Renal pelvis (tissue), 1 donor: ENCODE measurements at regions not wholly inside any gene's neighbourhood (a gene's known extent, or its start where the extent isn't known, plus 50 kb on each side); places are given as distances from the start of the nearest gene placed in this dataset.

Experiments
- DNase-seq: peaks from one replicate; pipeline ENCODE4 v3.0.0-alpha.2; 2013

DNA sequence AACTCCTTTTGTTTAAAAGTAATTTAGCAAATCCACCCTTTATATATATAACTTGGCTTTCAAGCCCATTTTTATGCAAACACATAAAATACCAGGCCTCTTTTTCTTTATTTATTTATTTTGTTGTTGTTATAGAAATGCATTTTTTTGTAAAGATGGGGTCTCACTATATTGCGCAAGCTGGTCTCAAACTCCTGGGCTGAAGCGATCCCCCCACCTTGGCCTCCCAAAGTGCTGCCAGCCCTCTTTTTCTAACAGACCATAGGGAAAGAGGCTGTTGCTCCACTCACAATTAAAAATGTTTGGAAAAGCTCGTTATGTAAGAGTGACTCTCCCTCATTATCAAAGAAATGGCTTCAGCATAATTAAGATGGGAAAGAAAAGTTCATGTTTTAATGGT, 440.9 kb downstream of the HACE1 start:
- DNase-seq: no peak

- no peak for DNase-seq
Observed at GRCh38 chr6:104418125-104418524, 441.6 kb downstream of the HACE1 start.

DNA sequence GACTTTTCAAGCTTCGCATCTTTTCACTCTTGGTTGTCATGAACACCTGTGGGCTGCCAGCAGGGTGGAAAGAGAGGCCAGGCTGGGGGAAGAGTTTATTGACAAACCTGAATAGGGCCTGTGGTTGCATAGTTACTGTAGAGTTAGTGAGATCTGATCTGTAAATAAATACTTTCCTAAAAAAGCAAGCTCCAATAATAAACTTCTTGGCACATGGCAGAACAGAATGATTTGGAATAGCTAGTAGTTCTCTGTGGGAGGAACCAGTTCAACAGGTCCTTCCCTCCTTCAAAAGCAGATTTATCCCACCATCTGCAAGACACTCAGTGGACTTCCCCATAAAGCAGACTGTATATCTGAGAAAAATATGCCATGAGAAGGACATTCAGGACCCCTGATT, 445.0 kb downstream of the HACE1 start:
- no peak for DNase-seq

DNA sequence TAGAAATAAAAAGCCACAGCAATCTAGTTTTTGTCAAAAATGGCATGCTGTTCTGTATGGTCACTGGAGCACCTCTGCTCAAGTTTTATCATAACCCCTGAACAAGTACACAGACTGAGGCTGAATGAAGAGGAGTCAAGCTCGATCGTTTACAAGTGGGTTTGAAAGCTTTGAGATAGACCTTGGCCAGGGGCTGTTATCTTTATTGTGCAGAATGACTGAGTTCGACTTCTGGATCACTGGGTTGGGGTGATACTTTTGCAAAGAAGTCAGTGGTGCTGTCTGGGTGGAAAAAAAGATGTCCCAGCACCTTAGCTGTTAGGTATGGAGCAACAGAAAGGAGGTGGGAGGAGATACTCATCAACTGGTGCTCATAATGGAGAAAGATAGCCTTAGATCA, 446.0 kb downstream of the HACE1 start:
- no peak for DNase-seq

GRCh38 chr6:104411302-104411701, 448.4 kb downstream of the HACE1 start:
- no peak for DNase-seq

DNA sequence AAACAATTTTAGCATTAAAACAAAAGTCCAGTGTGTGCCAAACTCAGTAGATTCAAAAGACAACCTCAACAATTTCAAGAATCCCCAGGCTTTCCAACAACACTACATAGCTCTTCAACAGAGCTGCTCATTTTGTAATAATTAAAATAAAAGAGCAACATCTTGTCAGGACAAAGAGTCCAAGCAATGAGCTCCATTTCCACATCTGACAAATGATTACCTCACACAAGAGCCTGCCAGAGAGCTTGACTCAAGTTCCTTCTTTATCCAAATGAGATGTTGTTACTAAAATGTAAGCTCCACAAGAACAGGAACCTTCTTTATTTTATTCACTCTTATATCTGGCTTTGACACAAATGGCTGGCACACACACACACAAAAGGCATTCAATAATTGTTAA, 449.8 kb downstream of the HACE1 start:
- no peak for DNase-seq

DNA sequence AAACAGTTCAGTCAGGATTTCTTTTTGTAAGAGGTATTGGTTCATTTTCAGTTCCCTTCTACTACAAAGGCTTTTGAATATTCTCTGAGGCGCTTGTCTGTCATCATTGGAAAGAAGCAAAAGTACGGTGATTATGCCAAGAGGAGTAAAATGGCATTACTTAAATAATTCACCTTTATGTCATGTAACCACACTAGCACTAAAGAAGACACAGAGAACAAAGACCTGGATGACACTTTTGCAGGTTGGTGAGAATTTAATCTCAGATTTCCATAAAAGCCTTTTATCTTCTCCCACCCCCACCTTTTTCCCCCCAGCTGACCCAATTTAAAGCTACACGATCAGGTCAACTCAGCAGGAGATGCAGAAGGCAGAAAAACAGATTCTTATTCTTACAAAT, 451.8 kb downstream of the HACE1 start:
- DNase-seq: no peak

GRCh38 chr6:104404377-104404776, 455.3 kb downstream of the HACE1 start:
- DNase-seq: no peak

DNA sequence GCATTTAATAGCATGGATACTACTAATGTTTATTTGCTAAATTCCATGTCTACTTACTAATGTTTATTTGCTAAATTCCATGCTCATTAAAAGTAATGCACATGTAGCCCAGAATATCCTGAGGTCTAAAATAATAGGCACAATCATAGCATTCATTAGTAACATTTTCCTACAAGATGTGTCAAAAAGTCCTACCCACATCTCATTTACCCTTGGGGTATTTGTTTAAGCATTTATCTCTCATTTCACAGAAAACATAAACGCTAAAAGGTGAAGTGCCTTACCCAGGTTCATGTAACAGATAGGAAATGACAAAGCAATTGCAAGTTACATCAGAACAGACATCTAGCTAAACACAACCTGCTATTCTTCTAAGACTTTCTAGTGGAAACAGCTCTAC, 457.1 kb downstream of the HACE1 start:
- no peak for DNase-seq

- no peak for DNase-seq
Observed at GRCh38 chr6:104401926-104402325, 457.8 kb downstream of the HACE1 start.

DNA sequence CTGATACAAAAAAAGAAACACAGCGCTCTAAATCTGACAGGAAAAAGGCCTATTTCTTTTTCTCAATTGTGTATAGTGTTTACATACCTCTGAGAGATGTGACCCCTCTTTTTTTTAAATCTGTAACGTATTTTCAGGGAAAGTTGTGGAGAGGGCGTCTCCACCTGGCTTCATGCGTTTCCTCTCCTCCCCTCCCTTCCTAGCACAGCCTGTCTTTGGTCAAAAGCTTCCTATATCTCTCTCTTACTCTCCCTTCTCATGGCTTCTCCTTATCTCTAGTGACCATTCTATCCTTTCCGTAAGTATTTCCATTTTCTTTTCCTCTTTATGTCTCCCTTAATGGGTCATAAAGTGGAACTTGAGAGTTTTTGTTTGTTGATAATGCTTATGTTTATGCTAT, 458.9 kb downstream of the HACE1 start:
- DNase-seq: no peak

- DNase-seq: no peak
Observed at GRCh38 chr6:104396077-104396476, 463.6 kb downstream of the HACE1 start.

GRCh38 chr6:104381907-104382306, 477.8 kb downstream of the HACE1 start:
- DNase-seq: no peak

DNA sequence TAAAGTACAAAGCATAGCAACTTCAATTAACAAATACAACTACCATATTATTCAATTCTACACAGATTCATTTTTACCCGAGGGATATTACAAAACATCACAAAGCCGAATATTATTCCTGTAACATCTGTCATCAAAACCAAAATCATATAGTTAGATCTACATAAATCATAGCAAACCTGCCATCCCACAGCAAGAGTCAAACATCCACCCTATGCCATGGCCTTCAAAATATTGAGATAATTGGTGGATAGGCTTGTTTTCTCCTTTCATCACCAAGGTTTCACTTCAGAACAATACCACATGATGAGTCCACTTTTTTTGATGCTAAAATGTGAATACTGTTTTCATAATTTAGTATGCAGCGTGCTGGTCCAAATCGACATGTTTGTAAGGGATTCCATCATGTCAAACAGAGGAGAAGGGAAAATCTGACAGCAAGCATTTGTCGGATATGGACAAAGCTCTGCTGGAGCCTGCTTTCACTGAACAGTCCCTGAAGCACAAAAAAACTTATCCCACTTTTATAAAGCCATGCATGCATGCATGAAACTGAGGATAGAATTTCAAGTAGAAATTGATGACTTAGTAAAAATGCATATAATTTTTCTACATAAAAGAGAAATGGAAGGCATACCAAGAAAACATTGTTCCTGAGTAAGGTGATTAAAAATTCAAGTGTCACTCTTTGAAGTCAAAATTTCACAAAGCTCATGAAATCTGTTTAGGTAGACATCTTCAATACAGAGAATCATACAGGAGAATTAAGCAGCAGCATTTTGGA, 494.1 kb downstream of the HACE1 start:
- no peak for DNase-seq

GRCh38 chr6:104357928-104358327, 501.8 kb downstream of the HACE1 start:
- no peak for DNase-seq

- DNase-seq: no peak
Observed at GRCh38 chr6:104356197-104356596, 503.5 kb downstream of the HACE1 start.

DNA sequence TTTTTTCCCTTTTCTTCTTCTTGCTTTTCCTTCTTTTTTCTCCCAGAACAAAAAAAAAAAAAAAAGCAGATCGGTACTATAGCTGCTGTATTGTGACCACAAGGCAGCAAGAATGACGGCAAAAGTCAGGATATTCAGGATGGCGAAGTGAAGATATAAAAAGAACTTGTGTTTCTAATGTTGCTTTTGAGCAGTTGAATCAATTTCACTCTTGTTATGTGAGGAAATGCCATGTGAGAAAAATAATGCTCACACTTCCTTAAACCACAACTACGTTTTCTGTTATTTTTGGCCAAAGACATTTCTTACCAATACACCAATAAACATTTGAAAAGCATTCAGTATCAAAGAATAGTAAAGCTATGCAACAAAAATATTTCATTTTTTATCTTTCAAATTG, 510.5 kb downstream of the HACE1 start:
- DNase-seq: no peak

GRCh38 chr6:104344223-104344622, 515.5 kb downstream of the HACE1 start:
- DNase-seq: no peak

GRCh38 chr6:104332364-104332763, 527.4 kb downstream of the HACE1 start:
- no peak for DNase-seq

DNA sequence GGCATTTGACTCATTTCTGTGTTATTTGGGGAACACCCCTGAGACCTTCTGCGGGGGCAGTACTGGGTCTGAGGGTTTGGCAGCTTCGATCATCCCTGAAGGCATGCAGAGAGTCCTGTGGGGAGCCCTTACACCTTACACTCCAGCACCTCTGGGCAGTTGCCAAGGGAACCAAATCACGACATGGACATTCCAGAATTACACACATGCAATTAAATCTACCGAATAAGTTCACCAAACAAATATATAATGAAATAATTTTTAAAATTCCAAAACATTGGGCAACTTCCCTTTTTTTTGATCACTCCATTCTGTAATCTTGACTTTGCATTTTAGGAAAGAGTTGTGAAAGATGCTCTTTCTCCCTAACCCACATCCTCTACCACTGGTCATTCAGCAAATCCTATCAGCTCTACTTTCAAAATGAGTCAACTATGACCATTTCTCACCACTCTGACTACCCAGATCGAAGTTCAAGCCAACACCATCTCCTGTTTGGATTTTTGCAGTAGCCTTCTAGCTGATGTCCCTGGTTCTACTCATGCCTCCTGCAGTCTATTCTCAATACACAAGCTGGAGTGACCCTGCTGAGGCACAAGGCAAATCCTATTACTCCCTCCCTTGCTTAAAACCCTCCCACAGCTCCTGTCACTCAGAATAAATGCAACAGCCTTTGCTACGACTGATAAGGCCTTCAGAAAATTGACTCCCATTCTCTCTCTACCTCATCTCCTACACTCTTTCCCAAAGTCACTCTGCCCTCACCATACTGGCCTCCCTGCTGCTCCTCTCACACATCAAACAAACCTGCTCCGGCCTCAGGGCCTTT, 533.3 kb downstream of the HACE1 start:
- no peak for DNase-seq

DNA sequence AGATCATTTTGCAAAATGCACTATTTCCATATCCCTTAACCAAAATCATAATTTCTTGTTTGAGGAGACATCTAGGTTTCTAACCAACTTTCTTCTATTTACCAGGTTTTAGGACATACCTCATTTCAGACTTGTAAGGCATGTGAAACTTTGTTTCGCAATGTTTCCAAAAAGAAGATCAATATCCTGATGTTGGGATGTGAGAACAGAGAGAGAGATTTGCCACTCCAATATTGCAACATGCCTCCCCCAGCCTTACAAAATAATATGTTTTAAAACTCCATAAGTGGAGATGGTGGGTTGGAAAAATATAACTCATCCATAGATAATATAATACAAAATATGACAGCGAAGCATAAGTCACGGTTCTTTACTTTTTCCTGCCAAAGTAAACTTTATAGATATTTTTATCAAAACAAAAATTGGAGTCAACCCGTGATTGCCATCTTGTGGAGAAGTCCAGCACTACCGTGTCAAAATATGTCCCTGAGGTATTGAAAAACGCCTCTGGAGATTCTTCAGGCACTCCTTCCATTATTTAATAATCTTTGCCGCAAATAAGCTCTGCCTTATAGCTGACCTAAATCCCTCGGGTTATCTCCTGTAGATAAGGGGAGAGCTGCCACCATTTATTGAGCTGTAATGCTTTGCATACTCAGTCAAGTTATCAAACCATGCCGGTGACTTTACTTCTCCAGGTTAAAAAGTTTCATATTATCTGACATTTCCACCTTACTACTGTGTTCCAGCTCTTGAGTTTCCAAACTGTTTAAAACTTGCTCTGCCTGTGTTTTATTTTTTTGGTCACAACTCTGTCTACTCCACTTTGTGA, 534.2 kb downstream of the HACE1 start:
- no peak for DNase-seq

DNA sequence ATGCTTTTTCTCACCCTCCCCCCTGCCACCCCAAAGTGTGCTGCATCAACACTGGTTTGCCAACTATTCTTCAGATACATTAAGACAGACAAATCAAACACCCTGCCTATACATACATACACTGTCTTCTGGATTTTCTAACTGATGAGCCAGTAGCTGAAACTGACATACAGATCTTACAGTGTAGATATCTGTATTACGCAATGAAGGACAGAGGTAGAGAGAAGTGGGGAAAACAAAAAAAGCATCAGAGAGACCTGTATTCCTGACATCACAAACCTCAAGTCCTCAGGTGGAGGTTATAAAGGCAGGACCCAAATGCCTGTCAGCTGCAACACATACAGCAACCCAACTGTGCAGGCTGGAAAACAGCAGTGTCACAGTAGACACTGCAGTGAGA, 535.4 kb downstream of the HACE1 start:
- no peak for DNase-seq

DNA sequence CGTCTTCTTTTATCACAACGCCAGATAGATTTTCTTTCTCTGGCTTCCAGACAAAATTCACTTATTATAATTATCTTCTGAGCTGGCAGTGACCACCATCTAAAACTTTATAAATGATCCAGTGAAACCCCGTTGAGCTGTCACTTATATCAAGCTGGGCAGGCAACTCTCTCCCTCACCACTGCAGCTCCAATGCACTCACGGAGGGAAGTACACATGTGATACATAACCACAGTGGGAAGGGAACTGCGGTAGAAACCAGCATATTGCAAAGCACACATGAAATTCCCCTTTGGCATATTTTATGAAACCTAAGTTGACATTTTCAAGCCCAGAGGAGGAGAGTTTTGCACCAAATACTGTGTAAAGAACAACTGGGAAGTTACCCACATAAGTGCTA, 536.9 kb downstream of the HACE1 start:
- DNase-seq: no peak
